ENCODE measurements at regions not wholly inside any gene's neighbourhood (a gene's known extent, or its start where the extent isn't known, plus 50 kb on each side); places are given as distances from the start of the nearest gene placed in this dataset.

DNA sequence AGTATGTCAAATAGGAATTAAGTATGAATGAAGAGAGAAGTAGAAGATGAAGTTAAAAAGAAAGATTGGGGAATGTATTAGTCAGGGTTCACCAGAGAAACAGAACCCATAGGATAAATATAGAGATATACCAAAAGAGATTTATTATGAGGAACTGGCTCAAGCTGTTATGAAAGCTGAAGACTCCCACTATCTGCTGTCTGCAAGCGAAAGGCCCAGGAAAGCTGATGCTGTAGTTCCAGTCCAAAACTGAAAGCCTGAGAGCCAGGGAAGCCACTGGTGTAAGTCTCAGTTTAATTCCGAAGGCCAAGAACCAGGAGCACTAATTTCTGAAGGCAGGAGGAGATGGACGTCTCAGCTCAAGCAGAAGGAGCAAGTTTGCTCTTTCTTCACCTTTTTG lies 200.9 kb upstream of the FN1 start:
- Histone ChIP-seq H3K27me3 (ENCODE audit: insufficient read depth, low read length) (no peaks in the 10 kb centered on the region), H3K4me2 (ENCODE audit: insufficient read depth, low read length) (no peak overlapping the region), H3K4me1 (ENCODE audit: insufficient read depth, low read length) (peaks cover 10% of the 10 kb centered on the region), H3K9me3 (ENCODE audit: low read depth, low read length) (no peaks in the 10 kb centered on the region), H3K27ac (ENCODE audit: low read depth, low read length) (peak overlapping the region; percentile 44), H4K20me1 (ENCODE audit: insufficient read depth, low read length) (no peaks in the 10 kb centered on the region), H3K79me2 (ENCODE audit: insufficient read depth, low read length) (no peaks in the 10 kb centered on the region), H2AFZ (ENCODE audit: low read length) (no peak overlapping the region), H3K36me3 (ENCODE audit: insufficient read depth, low read length) (no peaks in the 10 kb centered on the region), H3K4me3 (ENCODE audit: insufficient read depth, low read length) (no peak overlapping the region)
- TF ChIP-seq, protein P1, sequence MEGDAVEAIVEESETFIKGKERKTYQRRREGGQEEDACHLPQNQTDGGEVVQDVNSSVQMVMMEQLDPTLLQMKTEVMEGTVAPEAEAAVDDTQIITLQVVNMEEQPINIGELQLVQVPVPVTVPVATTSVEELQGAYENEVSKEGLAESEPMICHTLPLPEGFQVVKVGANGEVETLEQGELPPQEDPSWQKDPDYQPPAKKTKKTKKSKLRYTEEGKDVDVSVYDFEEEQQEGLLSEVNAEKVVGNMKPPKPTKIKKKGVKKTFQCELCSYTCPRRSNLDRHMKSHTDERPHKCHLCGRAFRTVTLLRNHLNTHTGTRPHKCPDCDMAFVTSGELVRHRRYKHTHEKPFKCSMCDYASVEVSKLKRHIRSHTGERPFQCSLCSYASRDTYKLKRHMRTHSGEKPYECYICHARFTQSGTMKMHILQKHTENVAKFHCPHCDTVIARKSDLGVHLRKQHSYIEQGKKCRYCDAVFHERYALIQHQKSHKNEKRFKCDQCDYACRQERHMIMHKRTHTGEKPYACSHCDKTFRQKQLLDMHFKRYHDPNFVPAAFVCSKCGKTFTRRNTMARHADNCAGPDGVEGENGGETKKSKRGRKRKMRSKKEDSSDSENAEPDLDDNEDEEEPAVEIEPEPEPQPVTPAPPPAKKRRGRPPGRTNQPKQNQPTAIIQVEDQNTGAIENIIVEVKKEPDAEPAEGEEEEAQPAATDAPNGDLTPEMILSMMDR (IDR thresholded peaks at IDR 0.05; ENCODE audit: extremely low read depth, low read depth, low read length): no peak
- no peak for DNase-seq (ENCODE audit: insufficient read length, low spot score, missing footprints)

DNA sequence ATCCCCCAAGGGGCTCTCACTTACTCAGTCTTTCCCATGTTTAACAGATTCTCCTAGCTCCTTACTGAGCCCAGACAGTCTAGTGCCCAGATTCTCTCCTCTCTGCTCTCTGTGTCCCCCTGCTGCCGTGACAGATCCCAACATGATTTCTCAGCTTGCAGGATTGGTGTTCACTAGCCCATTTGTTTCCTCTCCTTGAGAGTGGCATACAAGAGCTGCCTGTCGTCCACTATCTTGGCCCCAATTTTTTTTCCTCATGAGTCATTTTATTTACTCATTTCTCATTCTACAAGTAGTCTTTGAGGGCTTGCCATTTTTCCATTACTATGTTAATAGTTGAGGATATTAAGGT lies 199.9 kb upstream of the FN1 start:
- Histone ChIP-seq H2AFZ (ENCODE audit: low read length) (no peak overlapping the region), H3K27ac (ENCODE audit: low read depth, low read length) (peak overlapping the region; percentile 10), H3K27me3 (ENCODE audit: insufficient read depth, low read length) (no peaks in the 10 kb centered on the region), H3K4me3 (ENCODE audit: insufficient read depth, low read length) (no peak overlapping the region), H3K36me3 (ENCODE audit: insufficient read depth, low read length) (no peaks in the 10 kb centered on the region), H3K4me2 (ENCODE audit: insufficient read depth, low read length) (no peak overlapping the region), H3K4me1 (ENCODE audit: insufficient read depth, low read length) (peaks cover 10% of the 10 kb centered on the region), H3K9me3 (ENCODE audit: low read depth, low read length) (no peaks in the 10 kb centered on the region), H3K79me2 (ENCODE audit: insufficient read depth, low read length) (no peaks in the 10 kb centered on the region), H4K20me1 (ENCODE audit: insufficient read depth, low read length) (no peaks in the 10 kb centered on the region)
- TF ChIP-seq, protein P1 (IDR thresholded peaks at IDR 0.05; ENCODE audit: extremely low read depth, low read depth, low read length): peak; percentile 38
- DNase-seq (ENCODE audit: insufficient read length, low spot score, missing footprints): no peak

DNA sequence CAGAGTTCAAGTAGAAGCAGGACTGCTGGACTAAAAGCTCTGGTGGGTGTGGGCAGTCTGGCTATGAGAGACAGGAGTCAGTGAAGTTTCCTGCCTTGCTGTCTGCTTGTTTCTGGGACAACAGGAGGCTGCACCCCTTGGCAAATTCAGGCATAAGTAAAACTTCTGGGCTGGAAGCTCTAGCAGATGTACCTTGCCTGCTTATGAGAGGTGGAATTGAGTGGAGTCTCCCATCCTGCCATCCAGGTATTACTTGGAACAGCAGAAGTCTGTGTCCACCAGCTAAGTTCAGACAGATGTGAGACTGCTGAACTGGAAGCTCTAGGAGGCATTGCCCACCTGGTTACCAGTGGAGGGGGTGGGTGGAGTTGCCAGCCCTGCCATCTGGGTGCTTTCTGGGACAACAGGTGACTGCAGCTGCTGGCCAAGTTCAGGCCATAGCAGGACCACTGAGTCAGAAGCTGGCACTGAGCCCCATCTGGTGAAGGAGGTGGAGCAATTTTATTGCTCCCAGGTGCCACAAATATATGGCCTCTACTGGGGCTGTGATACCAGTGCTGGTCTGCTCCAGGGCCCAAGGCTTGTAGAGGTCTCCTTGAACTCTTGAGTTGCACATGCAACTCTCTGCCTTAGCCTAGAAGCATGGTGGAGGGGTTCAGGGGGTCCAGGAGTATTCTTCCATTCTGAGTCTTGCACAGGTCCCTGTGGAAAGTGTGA lies 199.4 kb upstream of the FN1 start:
- Histone ChIP-seq H3K4me1 (ENCODE audit: insufficient read depth, low read length) (peaks cover 10% of the 10 kb centered on the region), H4K20me1 (ENCODE audit: insufficient read depth, low read length) (no peaks in the 10 kb centered on the region), H3K4me3 (ENCODE audit: insufficient read depth, low read length) (no peak overlapping the region), H3K27me3 (ENCODE audit: insufficient read depth, low read length) (no peaks in the 10 kb centered on the region), H3K9me3 (ENCODE audit: low read depth, low read length) (no peaks in the 10 kb centered on the region), H2AFZ (ENCODE audit: low read length) (no peak overlapping the region), H3K4me2 (ENCODE audit: insufficient read depth, low read length) (no peak overlapping the region), H3K79me2 (ENCODE audit: insufficient read depth, low read length) (no peaks in the 10 kb centered on the region), H3K36me3 (ENCODE audit: insufficient read depth, low read length) (no peaks in the 10 kb centered on the region), H3K27ac (ENCODE audit: low read depth, low read length) (peak overlapping the region; percentile 10)
- TF ChIP-seq, protein P1 (IDR thresholded peaks at IDR 0.05; ENCODE audit: extremely low read depth, low read depth, low read length): no peak
- no peak for DNase-seq (ENCODE audit: insufficient read length, low spot score, missing footprints)

DNA sequence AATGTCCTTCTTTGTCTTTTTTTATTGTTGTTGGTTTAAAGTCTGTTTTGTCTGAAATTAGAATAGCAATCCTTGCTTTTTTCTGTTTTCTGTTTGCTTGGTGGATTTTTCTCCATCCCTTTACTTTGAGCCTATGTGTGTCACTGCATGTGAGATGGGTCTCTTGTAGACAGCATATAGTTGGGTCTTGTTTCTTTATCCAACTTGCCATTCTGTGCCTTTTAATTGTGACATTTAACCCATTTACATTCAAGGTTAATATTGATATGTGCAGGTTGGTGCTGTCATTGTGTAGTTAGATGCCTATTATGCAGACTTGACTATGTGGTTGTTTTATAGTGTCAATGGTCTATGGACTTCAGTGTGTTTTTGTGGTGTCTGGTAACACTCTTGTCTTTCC lies 197.5 kb upstream of the FN1 start:
- peaks cover 10% of the 10 kb centered on the region for H3K4me1 ChIP-seq (ENCODE audit: insufficient read depth, low read length)
- no peaks in the 10 kb centered on the region for H3K27me3 ChIP-seq (ENCODE audit: insufficient read depth, low read length)
- DNase-seq (ENCODE audit: insufficient read length, low spot score, missing footprints): no peak
- H3K4me3 ChIP-seq (ENCODE audit: insufficient read depth, low read length): no peak overlapping the region
- H3K9me3 ChIP-seq (ENCODE audit: low read depth, low read length): no peaks in the 10 kb centered on the region
- no peak overlapping the region for H3K4me2 ChIP-seq (ENCODE audit: insufficient read depth, low read length)
- TF ChIP-seq, protein P1 (IDR thresholded peaks at IDR 0.05; ENCODE audit: extremely low read depth, low read depth, low read length): no peak
- H4K20me1 ChIP-seq (ENCODE audit: insufficient read depth, low read length): no peaks in the 10 kb centered on the region
- no peak overlapping the region for H3K27ac ChIP-seq (ENCODE audit: low read depth, low read length)
- no peaks in the 10 kb centered on the region for H3K36me3 ChIP-seq (ENCODE audit: insufficient read depth, low read length)
- no peak overlapping the region for H2AFZ ChIP-seq (ENCODE audit: low read length)
- H3K79me2 ChIP-seq (ENCODE audit: insufficient read depth, low read length): no peaks in the 10 kb centered on the region

Data from osteoblast (primary cell).